Erythroblast (primary cell): ENCODE measurements at regions not wholly inside any gene's neighbourhood (a gene's known extent, or its start where the extent isn't known, plus 50 kb on each side); places are given as distances from the start of the nearest gene placed in this dataset.

Source experiments
- GATA1 ChIP-seq: IDR thresholded peaks from 2 replicates; pipeline ENCODE4 v1.6.1; 2011; ENCODE audit warnings: low read depth, mild to moderate bottlenecking, control low read depth, low read length, moderate library complexity
- POLR2A ChIP-seq: IDR thresholded peaks from 2 replicates; pipeline ENCODE4 v1.6.1; 2011; ENCODE audit warnings: mild to moderate bottlenecking, low read length

GRCh38 chr13:108376308-108376707 lies 106.8 kb downstream of the TNFSF13B start:
- TF ChIP-seq POLR2A (no peak), GATA1 (no peak)
